GM23338 (cell line): ENCODE measurements at regions not wholly inside any gene's neighbourhood (a gene's known extent, or its start where the extent isn't known, plus 50 kb on each side); places are given as distances from the start of the nearest gene placed in this dataset.

Experiments
- ATAC-seq: fragments of 200-7000 bp; cut with Tn5 transposase; 3 replicates; pipeline ENCODE4 v1.9.1; 2020
- DNase-seq: peaks from one replicate; pipeline ENCODE4 v3.0.0-alpha.2; 2015; ENCODE audit warnings: low spot score
- H2AFZ ChIP-seq: fragments of 200-600 bp; sonication (generic); 2 replicates; pipeline ENCODE4 v1.8.0; 2016; ENCODE audit warnings: antibody characterized with exemption, mild to moderate bottlenecking, moderate library complexity
- H3F3A ChIP-seq: fragments of 200-600 bp; sonication (generic); replicated peaks from 2 replicates; pipeline ENCODE4 v1.8.0; 2017; ENCODE audit warnings: antibody characterized with exemption, mixed run types, low read depth
- H3K27ac ChIP-seq: fragments of 200-600 bp; sonication (generic); 2 replicates; pipeline ENCODE4 v1.6.1; 2016; ENCODE audit warnings: low read depth
- H3K27me3 ChIP-seq: fragments of 200-600 bp; sonication (generic); 2 replicates; pipeline ENCODE4 v1.8.0; 2016; ENCODE audit warnings: mild to moderate bottlenecking, mixed run types, moderate library complexity; ENCODE audit not compliant: insufficient read depth
- H3K36me3 ChIP-seq: fragments of 200-600 bp; sonication (generic); 2 replicates; pipeline ENCODE4 v1.8.0; 2016; ENCODE audit warnings: mild to moderate bottlenecking; ENCODE audit not compliant: insufficient read depth
- H3K4me1 ChIP-seq: fragments of 200-600 bp; sonication (generic); 2 replicates; pipeline ENCODE4 v1.8.0; 2016; ENCODE audit warnings: mild to moderate bottlenecking, moderate library complexity; ENCODE audit not compliant: insufficient read depth
- H3K4me2 ChIP-seq: fragments of 200-600 bp; sonication (generic); 2 replicates; pipeline ENCODE4 v1.7.1; 2017; ENCODE audit warnings: mixed run types
- H3K4me3 ChIP-seq: fragments of 200-600 bp; sonication (generic); 2 replicates; pipeline ENCODE4 v1.6.1; 2016; ENCODE audit warnings: mixed run types
- H3K79me2 ChIP-seq: fragments of 200-600 bp; sonication (generic); replicated peaks from 2 replicates; pipeline ENCODE4 v1.8.0; 2017; ENCODE audit warnings: mild to moderate bottlenecking; ENCODE audit not compliant: insufficient read depth
- H3K9me2 ChIP-seq: fragments of 200-600 bp; sonication (generic); 2 replicates; pipeline ENCODE4 v1.8.0; 2017; ENCODE audit not compliant: insufficient read depth
- H4K20me1 ChIP-seq: fragments of 200-600 bp; sonication (generic); replicated peaks from 2 replicates; pipeline ENCODE4 v1.8.0; 2017; ENCODE audit warnings: mild to moderate bottlenecking; ENCODE audit not compliant: insufficient read depth
- H3K27ac Mint-ChIP-seq: 2 replicates; pipeline ENCODE4 v1.8.0; 2020; ENCODE audit warnings: inconsistent platforms, mild to moderate bottlenecking, moderate library complexity, mixed read lengths
- H3K27me3 Mint-ChIP-seq: 3 replicates; pipeline ENCODE4 v1.8.0; 2022; ENCODE audit warnings: low read depth, mild to moderate bottlenecking, moderate library complexity, mixed read lengths, inconsistent platforms; ENCODE audit not compliant: insufficient read depth, poor library complexity
- H3K36me3 Mint-ChIP-seq: 3 replicates; pipeline ENCODE4 v1.8.0; 2021; ENCODE audit warnings: low read depth, mild to moderate bottlenecking, inconsistent platforms, moderate library complexity, mixed read lengths
- H3K4me1 Mint-ChIP-seq: 3 replicates; pipeline ENCODE4 v1.8.0; 2020; ENCODE audit warnings: mild to moderate bottlenecking, inconsistent platforms, mixed read lengths
- H3K4me3 Mint-ChIP-seq: 3 replicates; pipeline ENCODE4 v1.8.0; 2021; ENCODE audit warnings: moderate library complexity, mild to moderate bottlenecking, inconsistent platforms, mixed read lengths
- H3K9me3 Mint-ChIP-seq: 3 replicates; pipeline ENCODE4 v1.8.0; 2020; ENCODE audit warnings: moderate library complexity, mild to moderate bottlenecking, inconsistent platforms, mixed read lengths
- CREB1 ChIP-seq: fragments of 250-450 bp; sonication (Bioruptor Pico); IDR thresholded peaks from 2 replicates; pipeline ENCODE4 v1.5.0; 2020; ENCODE audit warnings: low read depth, mild to moderate bottlenecking, moderate library complexity
- EZH2 ChIP-seq: fragments of 200-600 bp; sonication (generic); IDR thresholded peaks from one replicate; pipeline ENCODE4 v1.8.0; 2017; ENCODE audit warnings: antibody characterized with exemption, mild to moderate bottlenecking, low read depth; ENCODE audit not compliant: unreplicated experiment
- EZH2phosphoT487 ChIP-seq: fragments of 200-600 bp; sonication (generic); IDR thresholded peaks from one replicate; pipeline ENCODE4 v1.8.1; 2018; ENCODE audit warnings: antibody characterized with exemption; ENCODE audit not compliant: unreplicated experiment
- JUNB ChIP-seq: IDR thresholded peaks from one replicate; pipeline ENCODE4 v1.6.1; 2016; ENCODE audit warnings: antibody characterized with exemption; ENCODE audit not compliant: unreplicated experiment
- NANOG ChIP-seq: IDR thresholded peaks from 2 replicates; pipeline ENCODE4 v1.6.1; 2016; ENCODE audit warnings: antibody characterized with exemption, borderline replicate concordance
- POLR2AphosphoS5 ChIP-seq: IDR thresholded peaks from 2 replicates; pipeline ENCODE4 v1.6.1; 2016; ENCODE audit warnings: antibody characterized with exemption, low read depth
- STAT1 ChIP-seq: IDR thresholded peaks from one replicate; pipeline ENCODE4 v1.6.1; 2016; ENCODE audit warnings: antibody characterized with exemption; ENCODE audit not compliant: unreplicated experiment
- ZNF114 ChIP-seq: fragments of 250-450 bp; sonication (Bioruptor Pico); IDR thresholded peaks from 2 replicates; pipeline ENCODE4 v1.5.0; 2020; ENCODE audit warnings: mild to moderate bottlenecking, moderate library complexity
- ZNF331 ChIP-seq: fragments of 250-450 bp; sonication (Bioruptor Pico); IDR thresholded peaks from 2 replicates; pipeline ENCODE4 v1.5.0; 2020; ENCODE audit warnings: low read depth, mild to moderate bottlenecking, moderate library complexity
- TF ChIP-seq, protein P1 (sequence below): IDR thresholded peaks from 2 replicates; pipeline ENCODE4 v1.6.1; 2016; ENCODE audit warnings: antibody characterized with exemption
- TF ChIP-seq, protein P2 (sequence below): fragments of 250-450 bp; sonication (Bioruptor Pico); IDR thresholded peaks from 2 replicates; pipeline ENCODE4 v1.5.0; 2020; ENCODE audit warnings: mild to moderate bottlenecking, moderate library complexity
- TF ChIP-seq, protein P3 (sequence below): IDR thresholded peaks from one replicate; pipeline ENCODE4 v1.6.1; 2018; ENCODE audit warnings: antibody characterized with exemption; ENCODE audit not compliant: unreplicated experiment
- TF ChIP-seq, protein P4 (sequence below), 2 experiments: fragments of 200-600 bp in 1 of 2; sonication (generic) in 1 of 2; conservative IDR thresholded peaks; 2 replicates each; pipeline versions ENCODE4 v1.5.1 to v1.6.1; 2016 to 2017; ENCODE audit warnings: antibody characterized with exemption in 2 of 2, low read depth in 2 of 2, mild to moderate bottlenecking in 2 of 2, moderate library complexity in 1 of 2

GRCh38 chr13:38543561-38543960 lies 143.3 kb upstream of the FREM2 start:
- no peaks in the 10 kb centered on the region for H3K27me3 ChIP-seq
- H3K27me3 Mint-ChIP-seq = peaks cover 5% of the 10 kb centered on the region
- no peaks in the 10 kb centered on the region for H3K79me2 ChIP-seq
- no peak overlapping the region for H3K4me2 ChIP-seq
- no peak overlapping the region for H3K4me3 Mint-ChIP-seq
- no peaks in the 10 kb centered on the region for H3K4me1 ChIP-seq
- TF ChIP-seq POLR2AphosphoS5 = no peak
- TF ChIP-seq ZNF114 = no peak
- no peak for TF ChIP-seq JUNB
- TF ChIP-seq ZNF331 (CRISPR knock-in tag) = no peak
- TF ChIP-seq NANOG = no peak
- TF ChIP-seq, protein P1, sequence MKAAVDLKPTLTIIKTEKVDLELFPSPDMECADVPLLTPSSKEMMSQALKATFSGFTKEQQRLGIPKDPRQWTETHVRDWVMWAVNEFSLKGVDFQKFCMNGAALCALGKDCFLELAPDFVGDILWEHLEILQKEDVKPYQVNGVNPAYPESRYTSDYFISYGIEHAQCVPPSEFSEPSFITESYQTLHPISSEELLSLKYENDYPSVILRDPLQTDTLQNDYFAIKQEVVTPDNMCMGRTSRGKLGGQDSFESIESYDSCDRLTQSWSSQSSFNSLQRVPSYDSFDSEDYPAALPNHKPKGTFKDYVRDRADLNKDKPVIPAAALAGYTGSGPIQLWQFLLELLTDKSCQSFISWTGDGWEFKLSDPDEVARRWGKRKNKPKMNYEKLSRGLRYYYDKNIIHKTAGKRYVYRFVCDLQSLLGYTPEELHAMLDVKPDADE = no peak
- no peak for TF ChIP-seq EZH2phosphoT487
- no peak for TF ChIP-seq CREB1
- TF ChIP-seq, protein P2, sequence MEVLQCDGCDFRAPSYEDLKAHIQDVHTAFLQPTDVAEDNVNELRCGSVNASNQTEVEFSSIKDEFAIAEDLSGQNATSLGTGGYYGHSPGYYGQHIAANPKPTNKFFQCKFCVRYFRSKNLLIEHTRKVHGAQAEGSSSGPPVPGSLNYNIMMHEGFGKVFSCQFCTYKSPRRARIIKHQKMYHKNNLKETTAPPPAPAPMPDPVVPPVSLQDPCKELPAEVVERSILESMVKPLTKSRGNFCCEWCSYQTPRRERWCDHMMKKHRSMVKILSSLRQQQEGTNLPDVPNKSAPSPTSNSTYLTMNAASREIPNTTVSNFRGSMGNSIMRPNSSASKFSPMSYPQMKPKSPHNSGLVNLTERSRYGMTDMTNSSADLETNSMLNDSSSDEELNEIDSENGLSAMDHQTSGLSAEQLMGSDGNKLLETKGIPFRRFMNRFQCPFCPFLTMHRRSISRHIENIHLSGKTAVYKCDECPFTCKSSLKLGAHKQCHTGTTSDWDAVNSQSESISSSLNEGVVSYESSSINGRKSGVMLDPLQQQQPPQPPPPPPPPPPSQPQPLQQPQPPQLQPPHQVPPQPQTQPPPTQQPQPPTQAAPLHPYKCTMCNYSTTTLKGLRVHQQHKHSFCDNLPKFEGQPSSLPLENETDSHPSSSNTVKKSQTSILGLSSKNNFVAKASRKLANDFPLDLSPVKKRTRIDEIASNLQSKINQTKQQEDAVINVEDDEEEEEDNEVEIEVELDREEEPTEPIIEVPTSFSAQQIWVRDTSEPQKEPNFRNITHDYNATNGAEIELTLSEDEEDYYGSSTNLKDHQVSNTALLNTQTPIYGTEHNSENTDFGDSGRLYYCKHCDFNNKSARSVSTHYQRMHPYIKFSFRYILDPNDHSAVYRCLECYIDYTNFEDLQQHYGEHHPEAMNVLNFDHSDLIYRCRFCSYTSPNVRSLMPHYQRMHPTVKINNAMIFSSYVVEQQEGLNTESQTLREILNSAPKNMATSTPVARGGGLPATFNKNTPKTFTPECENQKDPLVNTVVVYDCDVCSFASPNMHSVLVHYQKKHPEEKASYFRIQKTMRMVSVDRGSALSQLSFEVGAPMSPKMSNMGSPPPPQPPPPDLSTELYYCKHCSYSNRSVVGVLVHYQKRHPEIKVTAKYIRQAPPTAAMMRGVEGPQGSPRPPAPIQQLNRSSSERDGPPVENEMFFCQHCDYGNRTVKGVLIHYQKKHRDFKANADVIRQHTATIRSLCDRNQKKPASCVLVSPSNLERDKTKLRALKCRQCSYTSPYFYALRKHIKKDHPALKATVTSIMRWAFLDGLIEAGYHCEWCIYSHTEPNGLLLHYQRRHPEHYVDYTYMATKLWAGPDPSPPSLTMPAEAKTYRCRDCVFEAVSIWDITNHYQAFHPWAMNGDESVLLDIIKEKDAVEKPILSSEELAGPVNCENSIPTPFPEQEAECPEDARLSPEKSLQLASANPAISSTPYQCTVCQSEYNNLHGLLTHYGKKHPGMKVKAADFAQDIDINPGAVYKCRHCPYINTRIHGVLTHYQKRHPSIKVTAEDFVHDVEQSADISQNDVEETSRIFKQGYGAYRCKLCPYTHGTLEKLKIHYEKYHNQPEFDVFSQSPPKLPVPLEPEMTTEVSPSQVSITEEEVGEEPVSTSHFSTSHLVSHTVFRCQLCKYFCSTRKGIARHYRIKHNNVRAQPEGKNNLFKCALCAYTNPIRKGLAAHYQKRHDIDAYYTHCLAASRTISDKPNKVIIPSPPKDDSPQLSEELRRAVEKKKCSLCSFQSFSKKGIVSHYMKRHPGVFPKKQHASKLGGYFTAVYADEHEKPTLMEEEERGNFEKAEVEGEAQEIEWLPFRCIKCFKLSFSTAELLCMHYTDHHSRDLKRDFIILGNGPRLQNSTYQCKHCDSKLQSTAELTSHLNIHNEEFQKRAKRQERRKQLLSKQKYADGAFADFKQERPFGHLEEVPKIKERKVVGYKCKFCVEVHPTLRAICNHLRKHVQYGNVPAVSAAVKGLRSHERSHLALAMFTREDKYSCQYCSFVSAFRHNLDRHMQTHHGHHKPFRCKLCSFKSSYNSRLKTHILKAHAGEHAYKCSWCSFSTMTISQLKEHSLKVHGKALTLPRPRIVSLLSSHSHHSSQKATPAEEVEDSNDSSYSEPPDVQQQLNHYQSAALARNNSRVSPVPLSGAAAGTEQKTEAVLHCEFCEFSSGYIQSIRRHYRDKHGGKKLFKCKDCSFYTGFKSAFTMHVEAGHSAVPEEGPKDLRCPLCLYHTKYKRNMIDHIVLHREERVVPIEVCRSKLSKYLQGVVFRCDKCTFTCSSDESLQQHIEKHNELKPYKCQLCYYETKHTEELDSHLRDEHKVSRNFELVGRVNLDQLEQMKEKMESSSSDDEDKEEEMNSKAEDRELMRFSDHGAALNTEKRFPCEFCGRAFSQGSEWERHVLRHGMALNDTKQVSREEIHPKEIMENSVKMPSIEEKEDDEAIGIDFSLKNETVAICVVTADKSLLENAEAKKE = no peak
- TF ChIP-seq, protein P3, sequence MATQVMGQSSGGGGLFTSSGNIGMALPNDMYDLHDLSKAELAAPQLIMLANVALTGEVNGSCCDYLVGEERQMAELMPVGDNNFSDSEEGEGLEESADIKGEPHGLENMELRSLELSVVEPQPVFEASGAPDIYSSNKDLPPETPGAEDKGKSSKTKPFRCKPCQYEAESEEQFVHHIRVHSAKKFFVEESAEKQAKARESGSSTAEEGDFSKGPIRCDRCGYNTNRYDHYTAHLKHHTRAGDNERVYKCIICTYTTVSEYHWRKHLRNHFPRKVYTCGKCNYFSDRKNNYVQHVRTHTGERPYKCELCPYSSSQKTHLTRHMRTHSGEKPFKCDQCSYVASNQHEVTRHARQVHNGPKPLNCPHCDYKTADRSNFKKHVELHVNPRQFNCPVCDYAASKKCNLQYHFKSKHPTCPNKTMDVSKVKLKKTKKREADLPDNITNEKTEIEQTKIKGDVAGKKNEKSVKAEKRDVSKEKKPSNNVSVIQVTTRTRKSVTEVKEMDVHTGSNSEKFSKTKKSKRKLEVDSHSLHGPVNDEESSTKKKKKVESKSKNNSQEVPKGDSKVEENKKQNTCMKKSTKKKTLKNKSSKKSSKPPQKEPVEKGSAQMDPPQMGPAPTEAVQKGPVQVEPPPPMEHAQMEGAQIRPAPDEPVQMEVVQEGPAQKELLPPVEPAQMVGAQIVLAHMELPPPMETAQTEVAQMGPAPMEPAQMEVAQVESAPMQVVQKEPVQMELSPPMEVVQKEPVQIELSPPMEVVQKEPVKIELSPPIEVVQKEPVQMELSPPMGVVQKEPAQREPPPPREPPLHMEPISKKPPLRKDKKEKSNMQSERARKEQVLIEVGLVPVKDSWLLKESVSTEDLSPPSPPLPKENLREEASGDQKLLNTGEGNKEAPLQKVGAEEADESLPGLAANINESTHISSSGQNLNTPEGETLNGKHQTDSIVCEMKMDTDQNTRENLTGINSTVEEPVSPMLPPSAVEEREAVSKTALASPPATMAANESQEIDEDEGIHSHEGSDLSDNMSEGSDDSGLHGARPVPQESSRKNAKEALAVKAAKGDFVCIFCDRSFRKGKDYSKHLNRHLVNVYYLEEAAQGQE = no peak
- TF ChIP-seq STAT1 = no peak
- TF ChIP-seq, protein P4, sequence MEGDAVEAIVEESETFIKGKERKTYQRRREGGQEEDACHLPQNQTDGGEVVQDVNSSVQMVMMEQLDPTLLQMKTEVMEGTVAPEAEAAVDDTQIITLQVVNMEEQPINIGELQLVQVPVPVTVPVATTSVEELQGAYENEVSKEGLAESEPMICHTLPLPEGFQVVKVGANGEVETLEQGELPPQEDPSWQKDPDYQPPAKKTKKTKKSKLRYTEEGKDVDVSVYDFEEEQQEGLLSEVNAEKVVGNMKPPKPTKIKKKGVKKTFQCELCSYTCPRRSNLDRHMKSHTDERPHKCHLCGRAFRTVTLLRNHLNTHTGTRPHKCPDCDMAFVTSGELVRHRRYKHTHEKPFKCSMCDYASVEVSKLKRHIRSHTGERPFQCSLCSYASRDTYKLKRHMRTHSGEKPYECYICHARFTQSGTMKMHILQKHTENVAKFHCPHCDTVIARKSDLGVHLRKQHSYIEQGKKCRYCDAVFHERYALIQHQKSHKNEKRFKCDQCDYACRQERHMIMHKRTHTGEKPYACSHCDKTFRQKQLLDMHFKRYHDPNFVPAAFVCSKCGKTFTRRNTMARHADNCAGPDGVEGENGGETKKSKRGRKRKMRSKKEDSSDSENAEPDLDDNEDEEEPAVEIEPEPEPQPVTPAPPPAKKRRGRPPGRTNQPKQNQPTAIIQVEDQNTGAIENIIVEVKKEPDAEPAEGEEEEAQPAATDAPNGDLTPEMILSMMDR (conservative IDR thresholded peaks at IDR 0.05; ENCODE audit: low read depth in 2 of 2) = no peak
- no peak for TF ChIP-seq EZH2
- DNase-seq (no peak), ATAC-seq (no peak)
- H3F3A ChIP-seq = no peaks in the 10 kb centered on the region
- peaks cover 3% of the 10 kb centered on the region; the same call in 1 of the 3 replicates for H3K4me1 Mint-ChIP-seq
- no peak overlapping the region for H3K27ac ChIP-seq
- H3K4me3 ChIP-seq = no peak overlapping the region
- no peak overlapping the region for H2AFZ ChIP-seq
- no peaks in the 10 kb centered on the region for H3K36me3 Mint-ChIP-seq
- no peak overlapping the region for H3K27ac Mint-ChIP-seq
- no peaks in the 10 kb centered on the region; the same call in 2 of the 3 replicates for H3K9me3 Mint-ChIP-seq
- no peaks in the 10 kb centered on the region for H3K9me2 ChIP-seq
- H3K36me3 ChIP-seq = no peaks in the 10 kb centered on the region
- no peaks in the 10 kb centered on the region for H4K20me1 ChIP-seq
